Neural cell (in vitro differentiated cells): ENCODE measurements at regions not wholly inside any gene's neighbourhood (a gene's known extent, or its start where the extent isn't known, plus 50 kb on each side); places are given as distances from the start of the nearest gene placed in this dataset.

ENCODE experiments used
- H2AFZ ChIP-seq: fragments of 200-600, 300-800 bp; sonication (generic), shearing (Covaris generic); 2 replicates; pipeline ENCODE4 v1.6.0; 2014; ENCODE audit warnings: low read depth, mild to moderate bottlenecking, antibody characterized with exemption, low read length, moderate library complexity
- H3F3A ChIP-seq: fragments of 200-600 bp; shearing (Covaris generic); 2 replicates; pipeline ENCODE4 v1.6.1; 2016; ENCODE audit warnings: mild to moderate bottlenecking, moderate library complexity, mixed read lengths, antibody characterized with exemption, low read length; ENCODE audit not compliant: insufficient read depth, poor library complexity, severe bottlenecking
- H3K27ac ChIP-seq: fragments of 200-600, 300-800 bp; sonication (generic), shearing (Covaris generic); 2 replicates; pipeline ENCODE4 v1.5.1; 2014; ENCODE audit warnings: mild to moderate bottlenecking, low read length, moderate library complexity
- H3K27me3 ChIP-seq: fragments of 300-800, 200-600 bp; sonication (generic), shearing (Covaris generic); 2 replicates; pipeline ENCODE4 v1.6.0; 2014; ENCODE audit warnings: mild to moderate bottlenecking, low read depth, low read length, moderate library complexity; ENCODE audit not compliant: insufficient read depth
- H3K36me3 ChIP-seq: fragments of 300-800, 200-600 bp; sonication (generic), shearing (Covaris generic); 2 replicates; pipeline ENCODE4 v1.5.1; 2014; ENCODE audit warnings: mild to moderate bottlenecking, antibody characterized with exemption, low read length, moderate library complexity; ENCODE audit not compliant: insufficient read depth
- H3K4me2 ChIP-seq: fragments of 300-800, 200-600 bp; sonication (generic), shearing (Covaris generic); 2 replicates; pipeline ENCODE4 v1.6.0; 2014; ENCODE audit warnings: mild to moderate bottlenecking, low read length
- H3K4me3 ChIP-seq: fragments of 300-800, 200-600 bp; sonication (generic), shearing (Covaris generic); 2 replicates; pipeline ENCODE4 v1.5.1; 2014; ENCODE audit warnings: mild to moderate bottlenecking, low read length, moderate library complexity
- H3K79me2 ChIP-seq: fragments of 200-600 bp; shearing (Covaris generic); replicated peaks from 2 replicates; pipeline ENCODE4 v1.6.0; 2014; ENCODE audit warnings: mild to moderate bottlenecking, low read length, moderate library complexity; ENCODE audit not compliant: insufficient read depth
- H3K9ac ChIP-seq: fragments of 300-800, 200-600 bp; sonication (generic), shearing (Covaris generic); 2 replicates; pipeline ENCODE4 v1.6.1; 2016; ENCODE audit warnings: mild to moderate bottlenecking, low read length, mixed read lengths
- H3K9me2 ChIP-seq: fragments of 200-600 bp; shearing (Covaris generic); 2 replicates; pipeline ENCODE4 v1.6.1; 2016; ENCODE audit warnings: mild to moderate bottlenecking, low read length, mixed read lengths; ENCODE audit not compliant: insufficient read depth
- H3K9me3 ChIP-seq: fragments of 200-600, 300-800 bp; sonication (generic), shearing (Covaris generic); 2 replicates; pipeline ENCODE4 v1.6.1; 2016; ENCODE audit warnings: mild to moderate bottlenecking, mixed run types, low read length, moderate library complexity, mixed read lengths
- H4K20me1 ChIP-seq: fragments of 200-600 bp; shearing (Covaris generic); 2 replicates; pipeline ENCODE4 v1.6.1; 2016; ENCODE audit warnings: mild to moderate bottlenecking, mixed run types; ENCODE audit not compliant: insufficient read depth
- EP300 ChIP-seq: fragments of 450-650 bp; conservative IDR thresholded peaks from 2 replicates; pipeline ENCODE4 v1.6.1; 2014; ENCODE audit warnings: antibody characterized with exemption, mild to moderate bottlenecking, moderate library complexity; ENCODE audit not compliant: poor library complexity, severe bottlenecking
- EZH2 ChIP-seq: fragments of 200-600, 300-800 bp; shearing (Covaris generic), sonication (generic); IDR thresholded peaks from 2 replicates; pipeline ENCODE4 v1.6.1; 2014; ENCODE audit warnings: antibody characterized with exemption, low read length, borderline replicate concordance, mild to moderate bottlenecking; ENCODE audit not compliant: insufficient read depth, poor library complexity, severe bottlenecking
- MXI1 ChIP-seq: fragments of 450-650 bp; conservative IDR thresholded peaks from 2 replicates; pipeline ENCODE4 v1.6.1; 2014; ENCODE audit warnings: antibody characterized with exemption, mild to moderate bottlenecking; ENCODE audit not compliant: poor library complexity, severe bottlenecking
- POLR2AphosphoS5 ChIP-seq: IDR thresholded peaks from 2 replicates; pipeline ENCODE4 v1.6.1; 2012
- RAD21 ChIP-seq: fragments of 450-650 bp; conservative IDR thresholded peaks from 2 replicates; pipeline ENCODE4 v1.6.1; 2014; ENCODE audit warnings: antibody characterized with exemption, mild to moderate bottlenecking, moderate library complexity
- REST ChIP-seq: IDR thresholded peaks from 2 replicates; pipeline ENCODE4 v1.6.1; 2012; ENCODE audit warnings: borderline replicate concordance
- SMC3 ChIP-seq: fragments of 450-650 bp; conservative IDR thresholded peaks from 2 replicates; pipeline ENCODE4 v1.6.1; 2014; ENCODE audit warnings: antibody characterized with exemption, mild to moderate bottlenecking, moderate library complexity; ENCODE audit not compliant: poor library complexity
- TAF1 ChIP-seq: IDR thresholded peaks from 2 replicates; pipeline ENCODE4 v1.6.1; 2012; ENCODE audit warnings: low read depth
- TF ChIP-seq, protein P1 (sequence below): fragments of 450-650 bp; IDR thresholded peaks from 2 replicates; pipeline ENCODE4 v1.5.1; 2014; ENCODE audit warnings: antibody characterized with exemption, mild to moderate bottlenecking, moderate library complexity; ENCODE audit not compliant: poor library complexity, severe bottlenecking

GRCh38 chr13:50158385-50159165, 143.3 kb downstream of the KCNRG start:
- Histone ChIP-seq H3K4me3 (no peak overlapping the region), H3K79me2 (no peaks in the 10 kb centered on the region), H4K20me1 (no peaks in the 10 kb centered on the region), H3K27me3 (no peaks in the 10 kb centered on the region), H3K9me2 (no peaks in the 10 kb centered on the region), H3K4me2 (no peak overlapping the region), H3K36me3 (no peaks in the 10 kb centered on the region), H2AFZ (no peak overlapping the region), H3K9ac (no peak overlapping the region), H3K27ac (no peak overlapping the region), H3K9me3 (no peaks in the 10 kb centered on the region), H3F3A (no peaks in the 10 kb centered on the region)
- TF ChIP-seq TAF1 = no peak
- no peak for TF ChIP-seq EZH2
- no peak for TF ChIP-seq POLR2AphosphoS5
- no peak for TF ChIP-seq SMC3
- TF ChIP-seq REST = no peak
- TF ChIP-seq, protein P1, sequence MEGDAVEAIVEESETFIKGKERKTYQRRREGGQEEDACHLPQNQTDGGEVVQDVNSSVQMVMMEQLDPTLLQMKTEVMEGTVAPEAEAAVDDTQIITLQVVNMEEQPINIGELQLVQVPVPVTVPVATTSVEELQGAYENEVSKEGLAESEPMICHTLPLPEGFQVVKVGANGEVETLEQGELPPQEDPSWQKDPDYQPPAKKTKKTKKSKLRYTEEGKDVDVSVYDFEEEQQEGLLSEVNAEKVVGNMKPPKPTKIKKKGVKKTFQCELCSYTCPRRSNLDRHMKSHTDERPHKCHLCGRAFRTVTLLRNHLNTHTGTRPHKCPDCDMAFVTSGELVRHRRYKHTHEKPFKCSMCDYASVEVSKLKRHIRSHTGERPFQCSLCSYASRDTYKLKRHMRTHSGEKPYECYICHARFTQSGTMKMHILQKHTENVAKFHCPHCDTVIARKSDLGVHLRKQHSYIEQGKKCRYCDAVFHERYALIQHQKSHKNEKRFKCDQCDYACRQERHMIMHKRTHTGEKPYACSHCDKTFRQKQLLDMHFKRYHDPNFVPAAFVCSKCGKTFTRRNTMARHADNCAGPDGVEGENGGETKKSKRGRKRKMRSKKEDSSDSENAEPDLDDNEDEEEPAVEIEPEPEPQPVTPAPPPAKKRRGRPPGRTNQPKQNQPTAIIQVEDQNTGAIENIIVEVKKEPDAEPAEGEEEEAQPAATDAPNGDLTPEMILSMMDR = no peak
- TF ChIP-seq RAD21 = no peak
- no peak for TF ChIP-seq MXI1
- no peak for TF ChIP-seq EP300

- no peaks in the 10 kb centered on the region for H3K9me3 ChIP-seq
- no peaks in the 10 kb centered on the region for H3K27me3 ChIP-seq
- TF ChIP-seq POLR2AphosphoS5 = no peak
- no peak for TF ChIP-seq REST
- no peak for TF ChIP-seq RAD21
- TF ChIP-seq TAF1 = no peak
- TF ChIP-seq, protein P1 = no peak
- TF ChIP-seq EZH2 = no peak
- H3F3A ChIP-seq = no peaks in the 10 kb centered on the region
- no peaks in the 10 kb centered on the region for H3K36me3 ChIP-seq
- H3K9me2 ChIP-seq = no peaks in the 10 kb centered on the region
- no peak overlapping the region for H2AFZ ChIP-seq
- H4K20me1 ChIP-seq = no peaks in the 10 kb centered on the region
- H3K79me2 ChIP-seq = no peaks in the 10 kb centered on the region
- H3K27ac ChIP-seq = no peak overlapping the region
- H3K4me3 ChIP-seq = no peak overlapping the region
- no peak overlapping the region for H3K9ac ChIP-seq
- H3K4me2 ChIP-seq = no peak overlapping the region
These were observed 144.4 kb downstream of the KCNRG start for GRCh38 chr13:50159607-50160006.
